HG02970 (cell line): ENCODE measurements at regions not wholly inside any gene's neighbourhood (a gene's known extent, or its start where the extent isn't known, plus 50 kb on each side); places are given as distances from the start of the nearest gene placed in this dataset.

ENCODE experiments used
- ATAC-seq: cut with Tn5 transposase; IDR thresholded peaks from one replicate; pipeline ENCODE4 v1.9.1; 2021; ENCODE audit warnings: mild to moderate bottlenecking, moderate library complexity, moderate number of reproducible peaks; ENCODE audit not compliant: unreplicated experiment, low FRiP score

- no peak for ATAC-seq
Measured at GRCh38 chr15:100718075-100718980, 115.9 kb downstream of the ASB7 start.

- ATAC-seq = no peak
Measured at GRCh38 chr15:100720406-100720967, 118.1 kb downstream of the ASB7 start.

GRCh38 chr15:100721758-100722550 lies 119.6 kb downstream of the ASB7 start:
- no peak for ATAC-seq

GRCh38 chr15:100722551-100723314 lies 120.3 kb downstream of the ASB7 start:
- ATAC-seq = no peak

GRCh38 chr15:100723315-100723801 lies 121.0 kb downstream of the ASB7 start:
- no peak for ATAC-seq

- ATAC-seq = no peak
Measured at GRCh38 chr15:100725121-100726069, 123.0 kb downstream of the ASB7 start.

- ATAC-seq = no peak
Measured at GRCh38 chr15:100726070-100726420, 123.7 kb downstream of the ASB7 start.

GRCh38 chr15:100726421-100727190 lies 124.2 kb downstream of the ASB7 start:
- ATAC-seq = no peak

- ATAC-seq = no peak
Measured at GRCh38 chr15:100727291-100727851, 125.0 kb downstream of the ASB7 start.

- no peak for ATAC-seq
Measured at GRCh38 chr15:100728371-100729201, 126.2 kb downstream of the ASB7 start.

- no peak for ATAC-seq
Measured at GRCh38 chr15:100729461-100729860, 127.1 kb downstream of the ASB7 start.

- no peak for ATAC-seq
Measured at GRCh38 chr15:100730129-100730528, 127.7 kb downstream of the ASB7 start.

- no peak for ATAC-seq
Measured at GRCh38 chr15:100730655-100731266, 128.4 kb downstream of the ASB7 start.

GRCh38 chr15:100731267-100732152 lies 129.1 kb downstream of the ASB7 start:
- no peak for ATAC-seq

GRCh38 chr15:100732211-100733055 lies 130.0 kb downstream of the ASB7 start:
- ATAC-seq = no peak
